ENCODE measurements at regions not wholly inside any gene's neighbourhood (a gene's known extent, or its start where the extent isn't known, plus 50 kb on each side); places are given as distances from the start of the nearest gene placed in this dataset.
A peak's percentile ranks its signal among the peaks of the same experiment; 100 is the strongest.
"Not testable (repeated sequence)": the region's sequence is repeated elsewhere in the genome, so short reads cannot be mapped to it uniquely, and the experiment has no call there.

DNA sequence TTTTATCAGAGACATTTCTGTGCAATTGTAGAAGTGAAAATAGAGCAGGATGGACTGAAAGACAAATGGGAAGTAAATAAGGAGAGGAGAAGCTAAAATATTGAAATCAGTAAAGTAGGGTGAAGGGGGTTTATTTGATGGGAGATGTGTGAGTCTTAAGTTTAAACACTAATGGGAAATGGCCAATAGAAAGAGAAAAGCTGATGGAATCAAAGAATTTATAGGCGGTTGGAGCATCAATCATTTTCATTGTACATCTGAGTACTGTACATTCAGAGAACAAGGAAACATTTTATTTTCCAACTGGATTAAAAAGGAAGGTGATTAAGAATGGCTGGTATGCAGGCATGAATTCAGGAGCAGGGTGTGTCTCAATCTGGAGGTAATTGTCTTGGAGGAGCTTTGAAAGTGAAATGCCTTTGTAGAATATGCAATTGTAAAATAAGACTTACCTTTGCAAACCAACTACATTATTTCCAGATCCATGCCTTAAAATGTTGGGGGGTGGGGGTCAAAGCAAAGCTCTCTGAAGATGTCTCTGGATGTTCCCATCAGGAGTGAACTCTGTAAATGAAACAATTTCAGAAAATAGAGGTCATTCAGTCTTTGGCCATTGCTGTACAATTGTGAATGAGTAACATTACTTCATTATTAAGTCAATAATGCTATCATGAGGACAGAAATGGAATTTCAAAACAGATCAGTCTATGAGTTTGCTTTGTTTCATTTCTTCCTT is 227.4 kb downstream of the SPATA31A1 start:
- not testable (repeated sequence) for H3K27me3 Mint-ChIP-seq (ENCODE audit: low read depth, poor library complexity); H3K27ac Mint-ChIP-seq; H3K4me3 Mint-ChIP-seq; H3K4me1 Mint-ChIP-seq; H3K9me3 Mint-ChIP-seq; DNase-seq; H3K36me3 Mint-ChIP-seq (ENCODE audit: low read depth)

DNA sequence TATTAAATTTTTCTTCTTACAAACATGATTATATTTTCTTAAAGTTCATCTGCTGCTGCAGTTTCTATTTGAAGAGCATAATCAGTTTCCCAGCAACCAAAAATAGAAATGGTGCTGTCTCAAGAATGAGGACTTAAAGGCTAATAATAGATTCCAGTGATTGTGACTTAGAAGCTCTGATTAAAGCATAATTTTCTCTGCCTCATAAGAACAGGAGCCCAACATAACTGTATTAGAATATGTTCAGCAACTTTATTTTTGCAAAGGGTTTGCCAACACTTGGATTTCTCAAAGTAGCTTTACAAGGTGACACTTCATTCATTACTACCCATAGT is 227.9 kb downstream of the SPATA31A1 start:
- not testable (repeated sequence) for H3K27me3 Mint-ChIP-seq (ENCODE audit: low read depth, poor library complexity); H3K36me3 Mint-ChIP-seq (ENCODE audit: low read depth); H3K9me3 Mint-ChIP-seq; H3K27ac Mint-ChIP-seq; DNase-seq; H3K4me3 Mint-ChIP-seq; H3K4me1 Mint-ChIP-seq

DNA sequence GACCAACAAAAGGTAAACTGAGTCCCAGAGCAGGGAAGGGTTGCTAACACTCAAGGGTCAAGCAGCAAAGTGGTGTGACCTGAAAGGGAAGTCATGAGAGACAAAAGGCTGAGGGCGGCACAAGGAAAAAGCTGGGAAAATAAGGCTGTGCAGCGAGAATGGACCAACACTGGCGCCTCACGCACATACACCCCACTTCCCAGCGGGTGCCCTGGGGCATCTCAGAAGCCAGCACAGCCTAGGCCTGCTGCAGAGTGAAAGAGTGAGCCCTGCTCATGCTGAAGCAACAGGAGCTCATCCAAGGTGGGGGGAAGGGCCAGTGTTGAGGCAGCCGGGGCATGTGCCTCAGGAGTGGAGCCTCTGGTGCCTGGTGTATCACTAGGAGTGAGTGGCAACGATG is 229.8 kb downstream of the SPATA31A1 start:
- not testable (repeated sequence) for H3K4me1 Mint-ChIP-seq; H3K27me3 Mint-ChIP-seq (ENCODE audit: low read depth, poor library complexity); H3K36me3 Mint-ChIP-seq (ENCODE audit: low read depth); H3K9me3 Mint-ChIP-seq; H3K4me3 Mint-ChIP-seq; H3K27ac Mint-ChIP-seq; DNase-seq

DNA sequence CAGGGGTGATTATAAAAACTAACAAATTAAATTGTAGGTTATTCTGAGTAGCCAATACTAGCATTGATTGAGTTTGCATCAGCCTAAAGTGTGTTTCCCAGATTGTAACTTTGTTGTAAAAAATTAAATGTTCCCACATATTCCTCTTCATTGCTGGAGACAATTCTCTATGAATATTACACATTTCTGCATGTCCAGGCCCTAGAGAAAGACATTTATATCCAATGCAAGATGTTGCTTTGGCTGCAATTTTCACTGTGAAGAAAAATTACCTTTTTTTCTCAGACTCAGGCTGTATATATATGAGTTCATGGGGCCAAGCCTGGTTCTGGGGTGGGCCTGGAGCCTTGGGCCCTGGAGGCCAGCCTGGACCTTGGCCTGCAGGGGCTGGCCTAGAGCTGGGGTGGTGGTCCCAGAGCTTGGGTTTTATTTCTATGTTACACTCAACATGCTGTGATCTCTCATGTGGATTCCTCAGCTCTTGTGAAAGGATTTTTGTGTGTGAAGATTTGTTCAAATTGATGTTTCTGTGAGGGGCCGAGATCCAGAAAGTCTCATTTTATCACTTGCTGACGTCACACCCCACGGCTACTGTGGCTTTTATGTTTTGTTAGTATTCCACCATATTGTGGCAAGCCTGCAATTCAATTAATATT is 232.5 kb downstream of the SPATA31A1 start:
- H3K4me3 Mint-ChIP-seq, result no peak overlapping the region
- no peak for DNase-seq
- H3K9me3 Mint-ChIP-seq, result no peaks in the 10 kb centered on the region
- H3K27me3 Mint-ChIP-seq (ENCODE audit: low read depth, poor library complexity), result no peaks in the 10 kb centered on the region
- H3K36me3 Mint-ChIP-seq (ENCODE audit: low read depth), result no peaks in the 10 kb centered on the region
- TF ChIP-seq, protein P1, sequence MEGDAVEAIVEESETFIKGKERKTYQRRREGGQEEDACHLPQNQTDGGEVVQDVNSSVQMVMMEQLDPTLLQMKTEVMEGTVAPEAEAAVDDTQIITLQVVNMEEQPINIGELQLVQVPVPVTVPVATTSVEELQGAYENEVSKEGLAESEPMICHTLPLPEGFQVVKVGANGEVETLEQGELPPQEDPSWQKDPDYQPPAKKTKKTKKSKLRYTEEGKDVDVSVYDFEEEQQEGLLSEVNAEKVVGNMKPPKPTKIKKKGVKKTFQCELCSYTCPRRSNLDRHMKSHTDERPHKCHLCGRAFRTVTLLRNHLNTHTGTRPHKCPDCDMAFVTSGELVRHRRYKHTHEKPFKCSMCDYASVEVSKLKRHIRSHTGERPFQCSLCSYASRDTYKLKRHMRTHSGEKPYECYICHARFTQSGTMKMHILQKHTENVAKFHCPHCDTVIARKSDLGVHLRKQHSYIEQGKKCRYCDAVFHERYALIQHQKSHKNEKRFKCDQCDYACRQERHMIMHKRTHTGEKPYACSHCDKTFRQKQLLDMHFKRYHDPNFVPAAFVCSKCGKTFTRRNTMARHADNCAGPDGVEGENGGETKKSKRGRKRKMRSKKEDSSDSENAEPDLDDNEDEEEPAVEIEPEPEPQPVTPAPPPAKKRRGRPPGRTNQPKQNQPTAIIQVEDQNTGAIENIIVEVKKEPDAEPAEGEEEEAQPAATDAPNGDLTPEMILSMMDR (IDR thresholded peaks at IDR 0.05), result no peak
- no peak overlapping the region for H3K27ac Mint-ChIP-seq
- no peaks in the 10 kb centered on the region for H3K4me1 Mint-ChIP-seq

DNA sequence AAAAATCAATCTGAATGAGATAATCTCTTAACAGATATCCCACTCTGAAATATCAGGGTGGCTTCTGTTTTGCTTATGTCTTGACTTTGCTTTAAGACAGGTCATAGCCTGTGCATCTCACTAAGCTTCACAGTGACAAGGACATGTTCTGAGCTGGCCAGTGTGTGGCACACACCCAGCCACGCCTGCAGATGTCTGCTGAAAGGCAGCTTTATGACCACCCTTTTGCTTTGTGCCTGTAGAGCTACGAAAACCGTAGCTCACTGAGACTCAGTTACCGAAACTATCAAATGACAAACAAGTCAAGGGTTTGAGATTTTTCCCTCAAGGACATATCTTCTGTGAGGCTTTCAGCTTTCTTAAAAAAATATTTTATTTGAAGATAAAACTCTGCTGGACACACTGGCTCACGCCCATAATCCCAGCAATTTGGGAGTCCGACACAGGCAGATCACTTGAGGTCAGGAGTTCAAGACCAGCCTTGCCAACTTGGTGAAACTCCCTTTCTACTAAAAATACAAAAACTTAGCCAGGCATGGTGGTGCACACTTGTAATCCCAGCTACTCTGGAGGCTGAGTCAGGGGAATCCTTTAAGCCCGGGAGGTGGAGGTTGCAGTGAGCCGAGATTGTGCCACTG is 233.2 kb downstream of the SPATA31A1 start:
- Mint-ChIP-seq H3K4me1 (no peaks in the 10 kb centered on the region), H3K9me3 (no peaks in the 10 kb centered on the region), H3K36me3 (ENCODE audit: low read depth) (no peaks in the 10 kb centered on the region), H3K4me3 (no peak overlapping the region), H3K27ac (no peak overlapping the region), H3K27me3 (ENCODE audit: low read depth, poor library complexity) (no peaks in the 10 kb centered on the region)
- DNase-seq, result no peak
- TF ChIP-seq, protein P1 (IDR thresholded peaks at IDR 0.05), result no peak

DNA sequence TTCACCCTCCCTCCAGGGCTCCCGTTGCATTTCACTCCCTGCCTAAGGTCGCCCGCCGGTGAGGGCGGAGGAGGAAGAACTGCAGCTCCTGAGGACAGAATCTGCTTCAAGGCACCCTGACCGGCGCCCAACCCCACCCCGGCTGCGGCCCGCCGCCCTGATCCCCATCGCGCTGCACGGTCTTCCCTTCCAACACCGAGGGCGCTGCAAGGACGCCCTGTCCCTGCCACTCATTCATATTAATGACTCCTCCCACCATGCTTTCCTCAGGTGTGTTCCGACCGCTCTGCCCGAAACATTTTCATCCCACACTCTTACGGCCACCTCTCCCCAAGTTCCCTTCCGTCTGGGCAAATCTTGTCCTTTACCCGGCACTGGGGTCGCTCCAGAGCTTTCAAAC is 248.6 kb downstream of the SPATA31A1 start:
- H3K36me3 Mint-ChIP-seq (ENCODE audit: low read depth); H3K27ac Mint-ChIP-seq; H3K4me1 Mint-ChIP-seq; H3K27me3 Mint-ChIP-seq (ENCODE audit: low read depth, poor library complexity); H3K9me3 Mint-ChIP-seq; DNase-seq: not testable (repeated sequence)
- H3K4me3 Mint-ChIP-seq, result peak overlapping the region; percentile 64

DNA sequence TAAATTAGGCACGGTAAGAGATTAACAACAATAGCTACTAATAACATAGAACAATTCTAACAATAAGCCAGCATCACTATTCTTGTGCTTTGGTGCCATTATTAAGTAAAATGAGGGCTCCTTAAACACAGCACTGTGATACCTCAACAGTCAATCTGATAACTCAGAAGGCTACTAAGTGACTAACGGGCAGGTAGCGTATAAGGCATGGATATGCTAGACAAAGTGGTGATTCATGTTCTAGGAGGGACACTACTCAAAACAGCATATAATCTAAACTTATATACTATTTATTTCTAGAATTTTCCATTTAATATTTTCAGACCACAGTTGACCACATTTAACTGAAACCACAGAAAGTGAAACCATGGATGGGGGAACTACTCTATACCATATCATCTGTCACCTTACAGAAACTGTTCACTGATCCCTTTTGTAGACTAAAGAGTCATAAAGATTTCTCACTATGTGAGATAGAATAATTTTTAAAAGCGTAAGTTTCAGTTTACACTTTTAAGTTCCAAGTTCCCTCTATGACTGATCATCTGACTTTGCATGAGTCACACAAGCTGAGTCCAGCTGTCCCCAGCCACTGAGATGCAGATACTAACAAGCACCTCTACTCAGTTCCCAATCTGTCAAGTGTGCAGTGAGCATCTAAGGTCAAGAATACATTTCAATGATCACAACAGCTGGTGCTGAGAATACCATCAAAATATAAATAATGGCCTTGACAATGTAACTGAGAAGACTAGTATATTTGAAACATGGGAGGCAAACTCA is 256.2 kb downstream of the SPATA31A1 start:
- not testable (repeated sequence) for H3K9me3 Mint-ChIP-seq; H3K27me3 Mint-ChIP-seq (ENCODE audit: low read depth, poor library complexity); H3K4me3 Mint-ChIP-seq; H3K36me3 Mint-ChIP-seq (ENCODE audit: low read depth); DNase-seq; H3K4me1 Mint-ChIP-seq; H3K27ac Mint-ChIP-seq

DNA sequence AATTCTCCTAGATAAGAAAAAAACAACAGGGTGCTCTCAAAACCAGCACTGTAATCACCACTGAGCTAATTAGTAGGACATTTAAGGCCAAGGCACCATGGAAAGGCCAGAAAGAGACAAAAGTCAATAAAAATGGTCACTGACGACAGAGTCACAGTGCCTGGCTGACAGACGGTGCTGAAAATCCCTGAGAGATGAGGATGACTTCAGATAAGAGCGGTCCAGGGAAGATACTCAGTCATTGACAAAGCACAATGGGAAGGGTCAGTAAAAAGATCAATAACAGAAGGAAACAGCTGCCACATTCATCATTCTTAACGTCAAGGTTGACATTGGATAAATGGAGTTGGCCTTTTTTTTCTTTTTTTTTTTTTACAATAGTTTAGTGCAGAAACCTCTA is 261.0 kb downstream of the SPATA31A1 start:
- not testable (repeated sequence) for H3K27me3 Mint-ChIP-seq (ENCODE audit: low read depth, poor library complexity); H3K4me3 Mint-ChIP-seq; H3K4me1 Mint-ChIP-seq; DNase-seq; H3K9me3 Mint-ChIP-seq; H3K27ac Mint-ChIP-seq; H3K36me3 Mint-ChIP-seq (ENCODE audit: low read depth)

DNA sequence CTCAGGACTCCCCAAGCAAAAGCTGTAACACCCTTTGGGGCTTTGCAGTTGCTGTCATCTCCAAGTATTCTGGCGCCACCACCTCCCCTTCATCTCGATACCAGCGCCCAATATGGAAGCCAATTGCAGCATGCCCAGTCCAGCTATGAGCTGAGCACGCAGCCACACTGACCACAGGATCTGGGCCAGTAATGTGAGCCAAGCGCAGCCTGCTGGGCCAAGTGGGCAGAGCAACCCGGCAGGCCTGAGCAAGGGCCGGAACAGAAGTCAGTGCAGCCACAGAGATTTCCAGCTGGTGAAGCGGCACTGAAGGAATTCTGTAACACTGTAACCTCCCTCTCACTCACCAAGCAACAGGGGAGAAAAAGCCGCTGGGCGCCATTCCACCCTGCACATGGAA is 268.6 kb downstream of the SPATA31A1 start:
- DNase-seq; H3K4me3 Mint-ChIP-seq; H3K4me1 Mint-ChIP-seq; H3K36me3 Mint-ChIP-seq (ENCODE audit: low read depth); H3K9me3 Mint-ChIP-seq; H3K27me3 Mint-ChIP-seq (ENCODE audit: low read depth, poor library complexity); H3K27ac Mint-ChIP-seq: not testable (repeated sequence)

DNA sequence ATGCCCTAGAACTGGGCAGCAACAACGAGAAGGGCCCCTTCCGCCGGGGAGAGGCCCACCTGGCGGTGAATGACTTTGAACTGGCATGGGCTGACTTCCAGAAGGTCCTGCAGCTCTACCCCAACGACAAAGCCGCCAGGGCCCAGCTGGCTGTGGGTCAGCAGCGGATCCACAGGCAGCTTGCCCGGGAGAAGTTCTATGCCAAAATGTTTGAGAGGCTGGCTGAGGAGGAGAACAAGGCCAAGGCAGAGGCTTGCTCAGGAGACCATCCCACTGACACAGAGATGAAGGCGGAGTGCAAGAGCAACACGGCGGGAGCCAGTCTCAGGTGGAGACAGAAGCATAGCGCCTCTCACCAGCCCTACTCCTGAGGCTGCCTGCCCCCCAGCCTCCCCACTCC is 276.6 kb downstream of the SPATA31A1 start:
- H3K27me3 Mint-ChIP-seq (ENCODE audit: low read depth, poor library complexity), result not testable (repeated sequence)

DNA sequence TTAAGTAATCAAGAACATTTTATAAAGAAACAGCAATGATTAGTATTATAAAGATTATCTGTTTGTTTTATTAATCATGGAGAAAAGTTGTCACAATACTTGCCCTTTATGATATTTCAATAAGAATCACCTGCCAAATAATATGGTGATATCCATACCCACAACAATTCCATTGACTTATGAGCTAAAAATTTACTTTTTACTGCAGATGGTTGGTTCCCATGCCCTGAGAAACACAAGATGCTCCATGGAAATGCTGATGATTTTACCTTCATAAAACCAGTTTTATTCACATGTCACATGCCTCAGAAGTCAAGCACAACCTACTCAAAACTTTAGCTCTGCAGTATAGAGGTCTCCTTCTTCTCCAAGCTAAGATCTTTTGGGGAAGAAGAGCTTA is 293.6 kb downstream of the SPATA31A1 start:
- not testable (repeated sequence) for H3K9me3 Mint-ChIP-seq; H3K27ac Mint-ChIP-seq; H3K4me1 Mint-ChIP-seq; DNase-seq; H3K36me3 Mint-ChIP-seq (ENCODE audit: low read depth); H3K4me3 Mint-ChIP-seq; H3K27me3 Mint-ChIP-seq (ENCODE audit: low read depth, poor library complexity)

More for the DNA sequence above, 276.6 kb downstream of the SPATA31A1 start:
- H3K36me3 Mint-ChIP-seq (ENCODE audit: low read depth); H3K4me1 Mint-ChIP-seq; H3K27ac Mint-ChIP-seq; H3K9me3 Mint-ChIP-seq; DNase-seq; H3K4me3 Mint-ChIP-seq: not testable (repeated sequence)

DNA sequence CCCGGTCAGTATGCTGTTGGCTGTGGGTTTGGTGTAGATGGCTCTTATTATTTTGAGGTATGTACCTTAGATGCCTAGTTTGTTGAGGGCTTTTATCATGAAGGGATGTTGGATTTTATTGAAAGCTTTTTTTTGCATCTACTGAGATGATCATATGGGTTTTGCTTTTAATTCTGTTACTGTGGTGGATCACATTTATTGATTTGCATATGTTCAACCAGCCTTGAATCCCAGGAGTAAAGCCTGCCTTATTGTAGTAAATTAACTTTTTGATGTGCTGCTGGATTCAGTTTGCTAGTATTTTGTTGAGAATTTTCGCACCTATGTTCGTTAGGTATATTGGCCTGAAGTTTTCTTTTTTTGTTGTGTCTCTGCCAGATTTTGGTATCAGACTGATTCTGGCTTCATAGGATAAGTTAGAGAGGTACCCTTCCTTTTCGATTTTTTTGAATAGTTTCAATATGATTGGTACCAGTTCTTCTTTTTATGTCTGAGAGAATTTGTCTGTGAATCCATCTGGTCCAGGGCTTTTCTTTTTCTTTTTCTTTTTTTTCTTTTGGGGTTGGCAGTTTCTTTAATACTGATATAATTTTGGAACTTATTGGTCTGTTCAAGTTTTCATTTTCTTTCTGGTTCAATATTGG is 301.6 kb downstream of the SPATA31A1 start:
- H3K4me1 Mint-ChIP-seq; H3K36me3 Mint-ChIP-seq (ENCODE audit: low read depth); H3K9me3 Mint-ChIP-seq; H3K4me3 Mint-ChIP-seq; DNase-seq; H3K27ac Mint-ChIP-seq; H3K27me3 Mint-ChIP-seq (ENCODE audit: low read depth, poor library complexity): not testable (repeated sequence)

Measured in nephron progenitor cell (in vitro differentiated cells).